Ovary (tissue), 7 donors: ENCODE measurements at regions not wholly inside any gene's neighbourhood (a gene's known extent, or its start where the extent isn't known, plus 50 kb on each side); places are given as distances from the start of the nearest gene placed in this dataset.

Source experiments
- DNase-seq, 5 donors: peaks; one replicate each; pipeline ENCODE4 v3.0.0-alpha.2; 2019 to 2020
- H3K27ac ChIP-seq, 2 donors: fragments of 200-600 bp; one replicate each; pipeline versions ENCODE4 v1.5.1 to v1.8.0; 2019 to 2022
- H3K27me3 ChIP-seq: fragments of 200-600 bp; one replicate; pipeline ENCODE4 v1.8.0; 2022
- H3K36me3 ChIP-seq: fragments of 200-600 bp; sonication (generic); one replicate; pipeline ENCODE4 v1.5.1; 2019
- H3K4me1 ChIP-seq: one replicate; pipeline ENCODE4 v1.8.1; 2013; ENCODE audit warnings: mild to moderate bottlenecking, moderate library complexity; ENCODE audit not compliant: insufficient read depth
- H3K4me3 ChIP-seq: fragments of 200-600 bp; sonication (generic); one replicate; pipeline ENCODE4 v1.5.1; 2017
- H3K9me3 ChIP-seq, 2 donors: fragments of 200-600 bp in 1 of 2; sonication (generic) in 1 of 2; one replicate each; pipeline versions ENCODE4 v1.5.1 to v1.8.1; 2013 to 2019; ENCODE audit warnings: mild to moderate bottlenecking in 1 of 2, moderate library complexity in 1 of 2
- EP300 ChIP-seq: sonication (generic); formaldehyde crosslinking; IDR thresholded peaks from one replicate; pipeline ENCODE4 v1.6.1; 2017; ENCODE audit warnings: antibody characterized with exemption
- POLR2A ChIP-seq: fragments of 450-650 bp; IDR thresholded peaks from one replicate; pipeline ENCODE4 v1.6.1; 2017; ENCODE audit warnings: antibody characterized with exemption, mild to moderate bottlenecking, moderate library complexity
- WGBS, 3 donors: extraction: QIAGEN DNeasy Blood & Tissue Kit in 1 of 3; methylation state at CpG; one replicate each; pipeline versions ENCODE4 v1.1.5 to v1.1.7; 2013 to 2017; 5-methylcytosine and 5-hydroxymethylcytosine counted together
- intact Hi-C, 4 donors: fragments of 100-400 bp; cut with DNase I; formaldehyde crosslinking; loops; one replicate each; pipeline versions ENCODE4 v1.11.0 to v1.15.1; 2022 to 2023
- TF ChIP-seq, protein P1 (sequence below), 3 donors: fragments of 450-650 bp in 2 of 3; fragments of 200-600 bp in 1 of 3; IDR thresholded peaks; one replicate each; pipeline versions ENCODE4 v1.5.1 to v1.8.0; 2016 to 2022; ENCODE audit warnings: antibody characterized with exemption in 3 of 3, mild to moderate bottlenecking in 1 of 3
- donor health status: DM: no; HTN: no; CAD: no; lungs with moderate emphysema.
- donor health status: DM: no; HTN: no; CAD: no.
- donor health status: Bipolar disorder and iron deficiency.
- donor health status: DM: no; HTN: no; CAD: no.
- donor health status: DM: yes; HTN: yes; CAD: no.

- H3K27ac ChIP-seq, result no peak overlapping the region
- no peaks in the 10 kb centered on the region for H3K4me1 ChIP-seq
- H3K27me3 ChIP-seq, result no peaks in the 10 kb centered on the region
- no peak for TF ChIP-seq EP300
- TF ChIP-seq, protein P1, sequence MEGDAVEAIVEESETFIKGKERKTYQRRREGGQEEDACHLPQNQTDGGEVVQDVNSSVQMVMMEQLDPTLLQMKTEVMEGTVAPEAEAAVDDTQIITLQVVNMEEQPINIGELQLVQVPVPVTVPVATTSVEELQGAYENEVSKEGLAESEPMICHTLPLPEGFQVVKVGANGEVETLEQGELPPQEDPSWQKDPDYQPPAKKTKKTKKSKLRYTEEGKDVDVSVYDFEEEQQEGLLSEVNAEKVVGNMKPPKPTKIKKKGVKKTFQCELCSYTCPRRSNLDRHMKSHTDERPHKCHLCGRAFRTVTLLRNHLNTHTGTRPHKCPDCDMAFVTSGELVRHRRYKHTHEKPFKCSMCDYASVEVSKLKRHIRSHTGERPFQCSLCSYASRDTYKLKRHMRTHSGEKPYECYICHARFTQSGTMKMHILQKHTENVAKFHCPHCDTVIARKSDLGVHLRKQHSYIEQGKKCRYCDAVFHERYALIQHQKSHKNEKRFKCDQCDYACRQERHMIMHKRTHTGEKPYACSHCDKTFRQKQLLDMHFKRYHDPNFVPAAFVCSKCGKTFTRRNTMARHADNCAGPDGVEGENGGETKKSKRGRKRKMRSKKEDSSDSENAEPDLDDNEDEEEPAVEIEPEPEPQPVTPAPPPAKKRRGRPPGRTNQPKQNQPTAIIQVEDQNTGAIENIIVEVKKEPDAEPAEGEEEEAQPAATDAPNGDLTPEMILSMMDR (IDR thresholded peaks at IDR 0.05), result no peak
- no peak for TF ChIP-seq POLR2A
- H3K9me3 ChIP-seq, result no peaks in the 10 kb centered on the region
- no peak overlapping the region for H3K4me3 ChIP-seq
- intact Hi-C loops, result no loop called here
- no peaks in the 10 kb centered on the region for H3K36me3 ChIP-seq
- DNase-seq, result no peak
- WGBS, 3 donors, result 73 to 84% (median 74%) methylated on average over 6 of the region's 6 CpGs
These were observed 56.0 kb upstream of the CASZ1 start for GRCh38 chr1:10852486-10852885.

DNA sequence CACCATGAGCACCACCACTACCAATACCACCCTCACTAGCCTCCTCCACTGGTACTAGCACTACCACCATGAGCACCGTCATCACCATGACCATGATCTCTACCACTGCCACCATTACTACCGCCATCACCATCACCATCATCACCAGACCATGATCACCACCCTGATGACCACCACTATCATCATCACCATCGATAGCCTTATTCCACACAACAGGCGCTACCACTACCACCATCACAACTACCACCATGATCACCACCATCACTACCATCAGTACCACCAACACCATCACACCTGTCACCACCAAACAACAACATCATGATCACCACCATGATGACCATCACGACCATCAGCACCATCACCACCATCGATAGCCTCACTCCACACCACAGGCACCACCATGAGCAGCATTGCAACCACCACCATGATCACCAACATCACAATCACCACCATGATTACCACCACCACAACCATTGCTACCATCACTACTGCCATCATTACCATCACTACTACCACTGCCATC is 56.6 kb upstream of the CASZ1 start:
- WGBS, 3 donors, result 89 to 94% (median 91%) methylated on average over 6 of the region's 6 CpGs
- Histone ChIP-seq H3K27ac (no peak overlapping the region), H3K4me1 (no peaks in the 10 kb centered on the region), H3K9me3 (no peaks in the 10 kb centered on the region), H3K27me3 (no peaks in the 10 kb centered on the region), H3K36me3 (no peaks in the 10 kb centered on the region), H3K4me3 (no peak overlapping the region)
- intact Hi-C loops, result no loop called here
- TF ChIP-seq EP300 (no peak), POLR2A (no peak)
- TF ChIP-seq, protein P1 (IDR thresholded peaks at IDR 0.05), result no peak
- no peak for DNase-seq

DNA sequence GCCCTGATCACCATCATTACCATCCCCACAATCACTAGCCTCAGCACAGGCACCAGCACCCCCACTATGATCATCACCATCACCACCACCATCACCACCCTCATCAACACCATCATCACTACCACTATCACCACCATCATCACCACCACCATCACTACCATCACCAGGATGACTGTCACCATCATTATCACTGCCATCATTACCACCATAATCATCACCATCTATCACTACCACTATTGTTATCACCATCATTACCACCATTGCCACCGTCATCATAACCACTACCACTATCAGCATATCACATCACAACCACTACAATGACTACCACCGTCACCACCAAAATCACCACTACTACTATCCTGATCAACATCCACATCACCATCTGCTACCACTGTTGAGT is 57.3 kb upstream of the CASZ1 start:
- Histone ChIP-seq H3K9me3 (no peaks in the 10 kb centered on the region), H3K4me3 (no peak overlapping the region), H3K36me3 (no peaks in the 10 kb centered on the region), H3K27ac (no peak overlapping the region), H3K4me1 (no peaks in the 10 kb centered on the region), H3K27me3 (no peaks in the 10 kb centered on the region)
- intact Hi-C loops, result no loop called here
- no peak for TF ChIP-seq POLR2A
- TF ChIP-seq EP300, result no peak
- TF ChIP-seq, protein P1 (IDR thresholded peaks at IDR 0.05), result no peak
- DNase-seq, result no peak
- 91 to 94% (median 91%) methylated on average over 2 of the region's 2 CpGs for WGBS, 3 donors

GRCh38 chr1:10854856-10855459 is 58.5 kb upstream of the CASZ1 start:
- WGBS, 3 donors, result 94 to 96% (median 95%) methylated on average over 10 of the region's 10 CpGs
- intact Hi-C loops, result no loop called here
- Histone ChIP-seq H3K4me1 (no peaks in the 10 kb centered on the region), H3K27me3 (no peaks in the 10 kb centered on the region), H3K4me3 (no peak overlapping the region), H3K9me3 (no peaks in the 10 kb centered on the region), H3K27ac (no peak overlapping the region), H3K36me3 (no peaks in the 10 kb centered on the region)
- no peak for DNase-seq
- TF ChIP-seq, protein P1 (IDR thresholded peaks at IDR 0.05), result no peak
- no peak for TF ChIP-seq POLR2A
- no peak for TF ChIP-seq EP300
